GM21526 (cell line): ENCODE measurements at regions not wholly inside any gene's neighbourhood (a gene's known extent, or its start where the extent isn't known, plus 50 kb on each side); places are given as distances from the start of the nearest gene placed in this dataset.

ENCODE experiments used
- ATAC-seq: cut with Tn5 transposase; IDR thresholded peaks from one replicate; pipeline ENCODE4 v1.9.1; 2021; ENCODE audit warnings: moderate library complexity; ENCODE audit not compliant: unreplicated experiment, low FRiP score

DNA sequence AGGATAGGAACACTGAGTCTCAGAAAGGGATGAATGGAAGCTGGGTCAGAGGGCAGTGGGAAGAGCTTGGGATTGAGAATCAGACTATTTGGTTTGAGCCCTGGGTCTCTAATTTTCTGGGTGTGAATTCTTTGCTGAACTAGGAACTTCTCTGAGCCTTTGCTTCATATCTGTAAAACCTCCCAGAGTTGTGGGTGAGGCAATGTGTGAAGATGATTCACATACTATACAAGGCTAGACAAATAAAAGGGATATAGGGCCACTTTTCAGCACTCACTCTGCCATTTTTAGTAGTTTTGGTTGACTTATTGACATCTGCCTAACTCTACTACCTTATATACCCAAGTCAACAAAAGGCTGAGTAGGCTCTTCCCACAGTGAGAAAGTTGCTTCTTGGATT is 77.7 kb upstream of the JUN start:
- no peak for ATAC-seq

DNA sequence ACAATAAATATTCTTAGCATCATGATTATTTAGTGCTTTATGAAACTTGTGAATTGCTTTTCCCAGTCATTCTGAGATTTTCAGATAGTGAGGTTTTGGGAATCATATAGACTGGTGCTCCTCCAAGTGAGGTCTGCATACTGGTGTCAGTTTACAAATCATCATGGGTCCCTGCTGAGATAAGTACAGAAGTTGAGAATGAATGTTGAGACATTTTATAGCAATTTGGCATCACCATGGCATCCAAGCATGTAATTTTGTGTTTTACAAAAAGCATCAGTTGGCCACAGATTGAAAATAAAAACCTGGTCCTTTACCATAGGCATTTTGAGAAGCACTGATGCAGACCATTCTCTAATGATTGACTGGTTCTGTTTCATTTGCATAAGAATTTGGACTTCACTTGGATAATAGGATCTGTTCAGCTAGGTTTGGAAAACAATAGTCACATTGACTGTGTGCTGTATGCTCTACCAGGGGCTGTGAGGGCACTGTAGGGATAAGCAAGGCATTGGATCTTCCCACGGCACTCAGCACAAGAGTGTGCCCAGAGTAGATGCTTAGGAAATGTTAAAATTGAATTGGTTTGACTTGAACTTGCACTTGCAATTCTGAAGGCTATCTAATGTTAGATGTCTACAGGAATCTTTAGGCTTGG is 79.0 kb upstream of the JUN start:
- ATAC-seq = no peak

DNA sequence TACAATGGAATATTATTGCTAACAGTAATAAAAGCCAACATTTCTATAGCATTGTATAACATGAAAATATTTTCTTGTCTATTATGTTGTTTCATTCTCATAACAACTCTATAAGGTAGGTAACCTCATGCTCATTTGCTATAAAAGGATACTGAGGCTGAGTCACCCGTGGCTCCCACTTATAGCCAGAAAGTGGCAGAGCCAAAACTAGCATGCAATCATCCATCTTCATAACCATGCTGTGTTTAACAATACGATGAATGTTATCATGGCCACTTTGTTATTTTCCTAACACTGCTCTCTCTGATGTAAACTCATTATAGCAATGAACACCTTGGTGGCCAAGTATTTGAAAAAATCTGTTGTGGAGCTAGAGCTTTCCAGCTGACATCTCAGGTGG is 80.8 kb upstream of the JUN start:
- ATAC-seq = no peak

DNA sequence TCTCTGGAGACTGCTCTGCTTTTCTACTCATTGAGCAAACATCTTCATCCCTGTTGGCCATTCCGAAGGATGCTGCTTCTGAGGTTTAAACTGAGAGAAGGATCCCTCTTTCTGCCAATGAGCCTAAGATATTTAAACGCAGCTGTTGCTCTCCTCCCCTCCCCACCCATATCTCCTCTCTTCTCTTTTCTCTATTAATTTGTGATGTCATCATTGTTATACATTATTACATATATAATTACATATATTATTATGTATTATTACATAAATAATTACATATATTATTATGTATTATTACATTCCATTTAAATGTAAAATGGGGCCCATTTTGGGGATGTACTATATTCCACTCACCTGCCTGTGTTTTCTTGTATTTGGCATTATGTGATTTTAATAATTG is 82.7 kb upstream of the JUN start:
- ATAC-seq = no peak

DNA sequence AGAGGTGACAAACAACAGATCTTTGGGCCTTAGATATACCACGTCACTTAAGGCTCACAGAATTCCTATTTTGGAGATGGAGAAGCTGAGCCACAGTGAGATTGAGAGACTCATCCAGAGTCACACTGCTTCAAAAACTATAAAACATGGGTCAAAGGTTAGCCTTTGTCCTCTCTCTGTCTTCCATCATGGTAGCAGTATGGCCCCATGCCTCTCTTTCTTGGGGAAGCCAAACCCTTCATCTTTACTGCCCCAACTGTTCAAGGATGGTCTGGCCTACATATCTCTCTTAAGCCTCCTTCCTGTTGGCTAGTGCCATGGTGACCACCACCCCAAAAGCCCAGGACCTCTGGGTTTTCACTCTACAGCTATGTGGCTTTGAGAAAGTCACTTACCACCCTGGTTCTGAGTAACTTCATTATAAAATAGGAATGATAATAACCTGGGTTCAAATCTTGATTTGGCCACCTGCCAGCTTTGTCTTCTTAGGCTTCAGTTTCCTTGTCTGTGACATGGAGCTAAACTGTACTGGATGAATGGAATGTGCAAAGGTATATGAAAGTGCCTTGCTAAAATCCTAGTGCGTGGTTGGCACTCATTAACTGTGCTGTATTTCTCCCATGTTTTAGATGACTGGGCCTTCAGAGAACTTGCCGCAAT is 85.9 kb upstream of the JUN start:
- ATAC-seq = no peak

DNA sequence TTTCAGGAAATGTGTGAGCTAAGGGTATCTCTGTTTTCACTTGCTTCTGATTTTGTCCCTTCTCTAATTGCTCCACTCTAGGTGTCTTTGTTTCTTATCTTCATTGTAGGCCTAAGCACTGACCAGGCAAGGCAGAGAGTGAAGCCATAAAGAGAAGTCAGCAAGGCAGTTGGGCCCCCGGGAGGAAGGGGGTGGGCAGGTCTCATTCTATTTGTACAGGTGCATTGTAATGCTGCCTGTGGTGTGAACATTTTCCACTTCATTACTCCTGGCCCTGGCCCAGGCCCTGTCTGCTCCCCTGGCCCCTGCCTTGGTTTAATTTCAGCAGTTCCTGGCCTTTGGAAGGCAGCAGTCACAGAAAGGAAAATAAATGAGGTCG is 86.4 kb upstream of the JUN start:
- ATAC-seq = no peak

DNA sequence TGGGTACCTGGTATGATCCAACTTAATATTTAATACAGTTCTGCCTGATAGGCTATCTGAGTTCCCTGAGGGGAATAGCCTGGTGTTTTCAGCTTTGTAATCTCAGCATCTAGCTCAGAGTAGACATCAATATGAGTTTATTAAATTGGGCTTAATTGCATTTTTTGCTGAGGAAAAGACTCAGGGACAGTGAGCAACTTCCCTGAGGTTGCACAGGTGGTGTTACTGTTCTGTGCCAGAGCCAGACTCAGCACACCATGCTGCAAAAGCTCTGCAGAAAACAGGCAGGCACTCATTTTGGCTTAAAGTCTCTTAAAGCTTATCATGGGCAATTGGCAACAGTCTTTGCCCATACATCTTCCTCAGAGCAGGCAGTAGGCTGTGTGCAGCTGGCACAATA is 90.5 kb upstream of the JUN start:
- no peak for ATAC-seq

DNA sequence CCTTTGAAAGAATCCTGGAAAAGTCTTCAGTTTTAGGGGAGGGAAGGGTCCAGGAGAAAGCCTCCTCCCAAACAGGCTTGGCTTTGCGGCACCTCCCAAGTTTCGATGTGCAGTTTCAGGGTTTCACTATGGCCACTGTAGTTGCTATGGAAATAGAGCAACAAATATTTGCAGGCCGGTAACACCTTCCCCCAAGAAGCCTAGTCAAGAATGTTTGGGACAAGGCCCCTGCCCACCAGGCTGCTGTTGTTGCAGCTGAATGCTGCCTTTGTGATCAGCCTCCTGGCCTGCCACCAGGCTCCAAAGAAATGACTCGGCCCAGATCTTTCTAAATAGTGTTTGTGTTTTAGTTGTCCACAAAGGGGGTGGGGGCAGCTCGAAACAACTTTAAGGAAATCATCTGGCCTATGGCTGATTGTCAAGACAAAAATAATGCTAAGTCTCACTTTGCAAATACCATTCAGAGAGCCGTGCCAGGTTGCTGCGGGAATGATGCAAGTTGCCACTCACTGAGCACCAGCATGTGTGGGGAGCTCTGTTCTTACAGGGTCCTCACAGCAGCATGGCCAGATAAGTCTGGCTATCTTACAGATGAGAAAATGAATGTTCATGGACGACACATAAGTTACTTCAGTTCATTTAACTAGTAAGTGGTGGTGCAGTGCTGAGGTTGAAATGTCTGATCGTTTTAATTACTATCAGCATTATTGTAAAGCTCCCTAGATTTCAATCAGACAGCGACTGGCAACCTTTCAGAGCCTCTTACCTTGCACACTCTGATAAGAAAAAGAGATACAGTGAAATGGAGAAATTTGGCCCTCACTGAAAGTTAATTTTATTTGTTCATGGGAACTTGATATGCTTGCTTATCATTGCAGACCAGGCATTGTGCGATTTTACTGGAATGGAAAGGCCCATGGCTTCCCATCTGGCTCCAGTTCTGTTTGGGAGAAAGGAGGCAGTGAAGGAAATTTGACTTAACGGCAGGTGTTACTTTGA is 91.2 kb upstream of the JUN start:
- no peak for ATAC-seq

DNA sequence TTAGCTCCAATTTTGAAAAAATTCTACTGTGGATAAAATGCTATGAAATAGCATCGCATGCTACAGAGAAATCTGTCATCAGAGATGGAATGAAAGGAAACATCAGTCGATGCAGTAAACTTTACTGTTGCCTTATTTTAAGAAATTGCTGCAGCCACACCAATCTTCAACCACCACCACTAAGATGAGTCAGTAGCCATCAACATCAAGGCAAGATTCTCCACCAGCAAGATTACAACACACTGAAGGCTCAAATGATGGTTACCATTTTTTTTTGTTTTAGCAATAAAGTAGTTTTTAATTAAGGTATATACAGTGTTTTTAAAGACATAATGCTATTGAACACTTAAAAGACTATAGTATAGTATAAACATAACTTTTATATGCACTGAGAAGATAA is 95.6 kb upstream of the JUN start:
- ATAC-seq = no peak

DNA sequence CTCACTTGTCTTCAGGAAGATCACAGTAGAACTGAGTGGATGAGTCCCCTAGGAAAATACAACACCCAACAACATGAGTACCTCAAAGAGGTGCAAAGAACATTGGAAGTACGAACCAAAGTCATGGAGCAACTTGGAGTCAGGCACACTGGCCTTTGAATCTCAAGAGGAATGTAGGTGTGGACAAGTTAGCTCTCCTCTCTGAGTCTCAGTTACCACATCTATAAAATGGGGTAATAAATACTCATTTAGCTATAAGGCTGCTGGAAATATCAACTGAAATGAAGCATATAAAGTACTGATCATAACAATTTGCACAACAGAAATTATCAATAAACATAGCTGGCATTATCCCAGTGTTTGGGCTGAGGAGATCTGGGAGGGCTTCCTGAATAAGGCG is 96.7 kb upstream of the JUN start:
- ATAC-seq = no peak

DNA sequence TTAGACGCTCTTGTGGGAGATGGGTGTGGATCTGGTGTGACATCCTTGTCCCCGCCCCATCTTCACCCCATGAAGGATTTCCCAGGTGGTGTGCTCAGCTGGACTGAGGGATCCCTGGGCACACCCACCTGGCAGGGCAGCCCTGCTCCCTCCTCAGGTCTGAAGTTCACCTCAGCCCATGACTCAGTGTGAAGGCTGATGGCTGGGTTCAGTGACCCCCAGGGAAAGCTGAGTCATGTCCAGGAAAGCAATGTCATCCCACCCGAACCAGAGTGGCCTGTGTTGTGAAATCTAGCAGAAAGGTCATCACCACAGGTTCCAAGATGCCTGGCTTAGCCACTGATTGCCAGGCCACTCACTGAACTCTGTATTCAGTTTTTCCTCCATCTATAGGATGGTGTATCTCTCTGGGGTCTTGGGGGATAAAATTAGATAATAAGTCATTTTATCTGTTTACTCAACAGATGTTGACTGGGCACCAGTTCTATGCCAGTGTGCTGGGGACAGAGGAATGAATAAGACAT is 97.7 kb upstream of the JUN start:
- ATAC-seq = no peak

DNA sequence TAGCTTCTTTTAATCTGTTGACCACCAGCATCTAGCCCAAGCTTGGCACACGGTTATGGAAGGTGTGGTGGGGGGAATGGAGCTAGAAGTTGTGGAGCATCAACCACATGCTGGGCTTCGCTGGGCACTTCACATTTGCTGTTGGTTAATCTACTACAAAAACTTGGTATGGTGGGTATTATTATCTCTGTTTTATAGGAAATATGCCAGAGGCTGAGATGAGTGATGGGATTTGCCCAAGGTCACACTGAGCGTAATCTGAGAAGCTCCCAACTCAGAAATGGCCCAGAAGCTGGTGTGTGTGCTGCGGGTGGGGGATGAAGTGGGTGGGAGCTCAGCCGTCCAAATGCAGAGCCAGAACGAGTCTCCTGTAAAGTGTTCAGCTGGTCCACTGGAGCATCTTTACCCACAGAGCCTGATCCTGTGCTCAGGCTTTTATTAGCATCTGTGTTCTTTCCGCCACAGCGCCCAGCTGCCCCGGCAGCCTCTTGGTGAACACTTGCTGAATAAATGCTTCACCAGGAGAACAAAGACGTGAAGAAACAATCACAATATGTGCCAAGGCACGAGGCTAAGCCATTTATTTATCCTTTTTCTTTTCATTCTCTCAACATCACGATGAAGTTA is 98.6 kb upstream of the JUN start:
- no peak for ATAC-seq

DNA sequence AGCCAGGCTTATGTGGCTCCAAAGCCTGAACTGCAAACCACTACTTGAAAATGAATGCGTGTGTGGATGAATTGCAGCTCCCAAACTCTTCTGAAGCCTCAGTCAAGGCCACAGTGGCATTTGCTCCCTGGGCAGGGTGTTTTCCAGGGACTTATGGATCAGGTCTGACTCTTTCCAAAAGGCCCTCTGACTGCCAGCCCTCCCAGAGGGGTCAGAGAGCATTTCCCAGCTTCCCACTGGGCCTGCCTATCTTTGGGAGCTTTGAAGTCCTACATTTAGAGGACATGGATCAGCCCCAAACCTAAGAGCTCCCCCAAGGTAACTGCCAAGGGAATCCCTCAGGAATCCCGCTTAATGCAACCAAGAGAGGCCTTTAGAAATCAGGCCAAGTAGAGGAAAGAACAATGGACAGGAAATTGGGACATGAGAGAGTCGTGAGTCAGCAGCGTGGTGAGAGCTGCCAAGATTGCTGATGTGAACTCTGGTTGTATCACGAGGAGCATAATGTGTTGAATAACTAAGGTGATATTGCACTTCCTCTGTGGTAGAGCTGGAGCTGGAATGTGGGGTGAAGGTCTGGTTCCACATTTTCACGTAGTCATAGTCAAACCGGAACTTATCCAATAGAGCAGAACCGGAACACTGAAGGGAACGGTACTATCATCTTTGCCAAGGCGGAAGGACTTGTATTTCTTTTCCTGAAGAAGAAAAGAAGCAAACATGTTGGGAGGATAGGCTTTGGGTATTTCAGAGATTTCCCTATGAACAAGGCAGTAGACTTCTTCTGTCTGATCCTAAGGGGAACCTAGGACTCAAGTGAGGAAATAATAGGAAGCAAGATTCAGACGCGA is 99.4 kb upstream of the JUN start:
- no peak for ATAC-seq

DNA sequence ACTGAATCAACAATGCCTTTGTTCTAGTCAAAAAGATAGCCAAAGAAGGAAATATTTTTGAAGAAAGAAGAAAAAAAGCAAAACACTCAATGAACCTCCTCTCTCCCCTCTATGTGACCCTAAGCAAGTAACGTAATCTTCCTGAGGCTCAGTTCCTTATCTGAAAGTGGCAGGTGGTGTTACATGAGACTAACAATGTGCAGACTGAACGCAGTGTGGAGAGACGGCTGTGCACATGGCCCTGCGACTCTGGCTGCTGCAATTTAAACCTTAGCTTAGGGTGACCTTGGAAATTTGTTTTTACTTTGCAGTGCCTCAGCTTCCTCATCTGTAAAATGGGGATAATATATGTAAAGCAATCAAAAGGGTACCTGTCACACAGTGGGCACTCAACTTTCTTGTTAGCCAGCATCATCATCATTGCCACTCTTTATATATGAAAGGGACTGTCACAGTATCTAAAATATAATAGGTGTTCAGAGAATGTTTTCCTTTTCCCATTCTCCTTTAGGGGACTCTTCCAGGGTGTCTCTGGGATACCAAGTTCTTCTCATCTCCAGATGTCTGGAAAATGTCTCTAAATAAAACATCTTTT is 100.1 kb upstream of the JUN start:
- no peak for ATAC-seq

DNA sequence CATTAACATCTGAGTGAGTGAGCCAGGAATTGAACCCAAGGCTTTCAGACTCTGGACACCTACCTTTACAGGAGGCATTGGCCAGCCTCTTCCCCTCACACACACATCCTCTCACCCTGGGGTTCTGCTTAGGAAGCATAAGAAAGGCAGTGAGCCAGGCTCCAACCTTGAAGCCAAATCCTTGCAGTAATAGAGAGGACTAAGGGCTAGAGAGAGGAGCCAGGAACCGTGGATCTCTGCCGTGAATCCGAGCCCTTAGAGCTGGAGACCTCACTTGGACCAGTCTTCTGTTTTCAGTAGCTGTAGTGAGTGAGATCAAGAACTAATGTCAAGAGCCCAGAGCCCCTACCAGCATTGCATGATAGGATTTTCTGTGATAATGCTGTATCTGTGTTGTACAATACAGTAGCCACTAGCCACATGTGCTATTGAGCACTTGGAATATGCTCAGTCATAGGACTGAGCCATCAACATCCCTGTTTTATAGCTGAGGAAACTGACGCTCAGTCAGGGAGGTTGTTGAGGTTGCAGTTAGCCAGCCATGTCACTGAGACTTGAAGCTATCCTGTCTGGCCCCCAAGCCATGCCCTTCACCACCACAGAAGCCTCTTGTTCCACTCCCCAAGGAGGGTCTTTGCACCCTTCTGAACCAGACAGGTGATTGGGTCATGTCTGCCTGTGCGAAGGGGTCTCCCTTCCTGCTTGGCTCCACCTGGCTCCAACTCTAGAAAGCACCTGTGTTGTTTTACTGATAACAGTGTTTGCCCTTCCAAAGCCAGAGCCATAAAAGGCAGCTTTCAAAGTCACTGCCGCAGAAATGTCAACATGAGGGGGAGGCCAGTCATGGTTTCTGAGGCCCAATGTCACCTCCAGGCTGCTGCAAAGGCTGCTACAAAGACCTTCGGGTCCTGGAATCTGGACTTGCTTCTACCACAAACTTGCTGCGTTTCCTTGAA is 101.1 kb upstream of the JUN start:
- ATAC-seq = no peak

DNA sequence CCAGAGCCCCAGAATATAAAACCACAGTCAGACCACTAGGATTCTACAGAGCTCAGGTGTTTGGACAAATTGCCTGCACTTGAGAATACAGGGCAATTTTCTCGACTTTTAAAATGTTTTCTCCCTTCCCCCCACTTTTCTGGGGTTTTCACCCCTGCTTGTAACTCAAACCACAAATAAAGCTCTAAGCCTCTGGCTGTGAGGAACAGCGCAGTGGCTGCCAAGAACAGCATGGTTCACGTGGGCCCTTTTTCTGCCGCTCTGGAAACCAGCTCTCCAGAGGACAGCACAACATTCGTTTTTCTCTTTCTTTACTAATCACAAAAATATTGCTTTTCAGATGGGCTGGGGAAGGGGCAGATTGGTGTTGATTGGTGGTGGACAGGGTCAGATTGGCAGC is 102.2 kb upstream of the JUN start:
- ATAC-seq = no peak

DNA sequence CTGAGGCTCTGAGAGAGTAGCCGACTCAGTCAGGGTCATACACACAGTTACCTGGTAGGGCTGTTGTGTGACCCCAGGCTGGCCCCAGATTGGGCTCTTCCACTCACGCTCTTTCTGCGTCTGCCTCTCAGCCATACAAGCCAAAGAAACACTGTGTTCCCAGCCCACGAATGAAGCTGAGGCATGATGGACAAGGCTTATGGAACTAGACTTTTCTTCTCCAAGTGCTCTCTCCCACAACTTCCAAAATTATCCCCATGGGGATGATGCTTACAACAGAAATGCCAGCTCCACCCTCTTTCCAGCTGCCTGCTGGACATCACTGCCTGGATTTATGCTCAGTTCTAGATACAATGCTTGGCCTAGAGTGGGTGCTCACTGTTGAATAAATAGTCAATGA is 102.8 kb upstream of the JUN start:
- no peak for ATAC-seq

DNA sequence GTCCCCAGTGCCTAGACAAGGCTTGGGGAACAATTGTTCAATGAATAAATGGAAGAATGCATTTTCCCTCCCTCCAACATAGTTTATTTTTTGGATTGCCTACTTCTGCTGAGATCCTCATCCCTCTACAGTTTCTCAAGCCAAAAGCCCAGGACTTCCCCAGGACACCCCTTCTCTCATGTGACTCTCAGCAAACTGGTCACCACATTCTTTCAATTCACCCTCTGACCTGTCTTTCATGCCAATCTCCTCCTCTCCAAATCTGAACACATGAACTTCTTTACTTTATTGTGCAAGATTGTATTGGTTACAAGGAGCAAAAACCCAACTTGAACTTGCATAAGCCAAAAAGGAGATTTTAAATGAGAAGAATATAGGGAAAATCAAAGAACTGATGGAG is 103.2 kb upstream of the JUN start:
- no peak for ATAC-seq
